HEK293T (cell line): ENCODE measurements at regions not wholly inside any gene's neighbourhood (a gene's known extent, or its start where the extent isn't known, plus 50 kb on each side); places are given as distances from the start of the nearest gene placed in this dataset.

ENCODE experiments used
- CTCF ChIA-PET: fragments of 350-600 bp; formaldehyde crosslinking; extraction: SDS; loops from one replicate; lab custom pipeline; 2021; ENCODE audit warnings: antibody characterized with exemption, inconsistent platforms; lab: Yijun Ruan, JAX
- POLR2A ChIA-PET: fragments of 350-600 bp; formaldehyde crosslinking; extraction: SDS; loops from one replicate; lab custom pipeline; 2020; ENCODE audit warnings: antibody characterized with exemption, inconsistent platforms; lab: Yijun Ruan, JAX
- DNase-seq: peaks from one replicate; pipeline ENCODE4 v3.0.0; 2012; ENCODE audit warnings: mixed read lengths; ENCODE audit errors: extremely low spot score
- ARNT ChIP-seq: fragments of 450-650 bp; IDR thresholded peaks from 2 replicates; pipeline ENCODE4 v1.6.1; 2017; ENCODE audit warnings: mild to moderate bottlenecking
- BHLHE40 ChIP-seq: fragments of 450-650 bp; IDR thresholded peaks from 2 replicates; pipeline ENCODE4 v1.6.1; 2016; ENCODE audit warnings: mild to moderate bottlenecking, moderate library complexity, borderline replicate concordance
- CTBP1 ChIP-seq: fragments of 450-650 bp; IDR thresholded peaks from 2 replicates; pipeline ENCODE4 v1.6.1; 2016; ENCODE audit warnings: borderline replicate concordance
- ELF4 ChIP-seq: fragments of 450-650 bp; IDR thresholded peaks from 2 replicates; pipeline ENCODE4 v1.6.1; 2017; ENCODE audit warnings: antibody characterized with exemption
- FOXA1 ChIP-seq: fragments of 450-650 bp; IDR thresholded peaks from 2 replicates; pipeline ENCODE4 v1.6.1; 2016; ENCODE audit warnings: mild to moderate bottlenecking
- FOXM1 ChIP-seq: fragments of 450-650 bp; IDR thresholded peaks from 2 replicates; pipeline ENCODE4 v1.6.1; 2017; ENCODE audit warnings: mild to moderate bottlenecking, borderline replicate concordance
- NFRKB ChIP-seq: fragments of 450-650 bp; IDR thresholded peaks from 2 replicates; pipeline ENCODE4 v1.6.1; 2016; ENCODE audit warnings: mild to moderate bottlenecking, moderate library complexity
- PKNOX1 ChIP-seq: fragments of 450-650 bp; IDR thresholded peaks from 2 replicates; pipeline ENCODE4 v1.6.1; 2016
- SP1 ChIP-seq: fragments of 450-650 bp; IDR thresholded peaks from 2 replicates; pipeline ENCODE4 v1.6.1; 2017
- SUZ12 ChIP-seq: fragments of 450-650 bp; IDR thresholded peaks from 2 replicates; pipeline ENCODE4 v1.6.1; 2016; ENCODE audit warnings: mild to moderate bottlenecking
- TARDBP ChIP-seq: fragments of 450-650 bp; IDR thresholded peaks from 2 replicates; pipeline ENCODE4 v1.6.1; 2016
- ZNF384 ChIP-seq: fragments of 450-650 bp; IDR thresholded peaks from 2 replicates; pipeline ENCODE4 v1.6.1; 2016

- DNase-seq = no peak
- TF ChIP-seq NFRKB = no peak
- TF ChIP-seq BHLHE40 = no peak
- TF ChIP-seq ELF4 = no peak
- no peak for TF ChIP-seq TARDBP
- no peak for TF ChIP-seq FOXA1
- TF ChIP-seq SUZ12 = no peak
- no peak for TF ChIP-seq ARNT
- TF ChIP-seq CTBP1 = no peak
- POLR2A ChIA-PET = no interaction called here
- CTCF ChIA-PET = interaction anchor here (0.6 kb wide), 2 partner anchors 58 to 367 kb away, joined by 3 read pairs; no protein-coding TSS in a partner anchor
These were observed 70.3 kb upstream of the PAK5 start for GRCh38 chr20:9909167-9909566.

GRCh38 chr20:9903048-9903655, 64.3 kb upstream of the PAK5 start:
- DNase-seq = peak; percentile 26
- POLR2A ChIA-PET = interaction anchor here (0.5 kb wide), 1 partner anchor 10 kb away, joined by 3 read pairs; no protein-coding TSS in a partner anchor
- TF ChIP-seq CTBP1 (no peak), PKNOX1 (peak; percentile 70)
- CTCF ChIA-PET = interaction anchor here (0.6 to 2.2 kb wide), 8 partner anchors 9 to 285 kb away, joined by 3 to 14 read pairs (median 4); no protein-coding TSS in a partner anchor

- CTCF ChIA-PET = no interaction called here
- POLR2A ChIA-PET = no interaction called here
- TF ChIP-seq NFRKB = no peak
- no peak for TF ChIP-seq ELF4
- TF ChIP-seq FOXA1 = no peak
- no peak for TF ChIP-seq TARDBP
- no peak for TF ChIP-seq ZNF384
- TF ChIP-seq FOXM1 = no peak
- no peak; the same call in 1 of the 2 replicates for TF ChIP-seq PKNOX1
- TF ChIP-seq SP1 = no peak
- no peak for DNase-seq
These were observed 50.5 kb upstream of the PAK5 start for GRCh38 chr20:9889270-9889981.
